Midbrain (tissue), 1 donor: ENCODE measurements at regions not wholly inside any gene's neighbourhood (a gene's known extent, or its start where the extent isn't known, plus 50 kb on each side); places are given as distances from the start of the nearest gene placed in this dataset.

ENCODE experiments used
- DNase-seq: peaks from one replicate; lab custom pipeline; 2025; lab: John Stamatoyannopoulos, UW

GRCh38 chr2:7887441-7887840, 794.4 kb upstream of the ID2 start:
- DNase-seq: no peak

GRCh38 chr2:7888876-7889275, 793.0 kb upstream of the ID2 start:
- DNase-seq: no peak

GRCh38 chr2:7891312-7891711, 790.5 kb upstream of the ID2 start:
- DNase-seq: no peak

- DNase-seq: no peak
Measured at GRCh38 chr2:7895289-7895688, 786.6 kb upstream of the ID2 start.

- no peak for DNase-seq
Measured at GRCh38 chr2:7896940-7897487, 784.8 kb upstream of the ID2 start.

- DNase-seq: no peak
Measured at GRCh38 chr2:7899241-7899640, 782.6 kb upstream of the ID2 start.

- no peak for DNase-seq
Measured at GRCh38 chr2:7899923-7900322, 781.9 kb upstream of the ID2 start.

- no peak for DNase-seq
Measured at GRCh38 chr2:7900593-7900992, 781.3 kb upstream of the ID2 start.

GRCh38 chr2:7902251-7902765, 779.5 kb upstream of the ID2 start:
- DNase-seq: no peak

- DNase-seq: no peak
Measured at GRCh38 chr2:7904319-7904718, 777.5 kb upstream of the ID2 start.

GRCh38 chr2:7905756-7906155, 776.1 kb upstream of the ID2 start:
- no peak for DNase-seq

- no peak for DNase-seq
Measured at GRCh38 chr2:7906431-7906830, 775.4 kb upstream of the ID2 start.

- no peak for DNase-seq
Measured at GRCh38 chr2:7907041-7907440, 774.8 kb upstream of the ID2 start.

- DNase-seq: no peak
Measured at GRCh38 chr2:7910752-7911151, 771.1 kb upstream of the ID2 start.

- no peak for DNase-seq
Measured at GRCh38 chr2:7911196-7911595, 770.7 kb upstream of the ID2 start.

- DNase-seq: no peak
Measured at GRCh38 chr2:7913974-7914373, 767.9 kb upstream of the ID2 start.

- DNase-seq: no peak
Measured at GRCh38 chr2:7915302-7916091, 766.4 kb upstream of the ID2 start.

GRCh38 chr2:7916670-7917069, 765.2 kb upstream of the ID2 start:
- no peak for DNase-seq

- no peak for DNase-seq
Measured at GRCh38 chr2:7919510-7919909, 762.3 kb upstream of the ID2 start.

GRCh38 chr2:7924023-7924762, 757.7 kb upstream of the ID2 start:
- DNase-seq: no peak

- DNase-seq: no peak
Measured at GRCh38 chr2:7925506-7925905, 756.4 kb upstream of the ID2 start.

- no peak for DNase-seq
Measured at GRCh38 chr2:7927691-7928090, 754.2 kb upstream of the ID2 start.

- no peak for DNase-seq
Measured at GRCh38 chr2:7929281-7929680, 752.6 kb upstream of the ID2 start.
